ENCODE measurements at regions not wholly inside any gene's neighbourhood (a gene's known extent, or its start where the extent isn't known, plus 50 kb on each side); places are given as distances from the start of the nearest gene placed in this dataset.

- TF ChIP-seq, protein P1, sequence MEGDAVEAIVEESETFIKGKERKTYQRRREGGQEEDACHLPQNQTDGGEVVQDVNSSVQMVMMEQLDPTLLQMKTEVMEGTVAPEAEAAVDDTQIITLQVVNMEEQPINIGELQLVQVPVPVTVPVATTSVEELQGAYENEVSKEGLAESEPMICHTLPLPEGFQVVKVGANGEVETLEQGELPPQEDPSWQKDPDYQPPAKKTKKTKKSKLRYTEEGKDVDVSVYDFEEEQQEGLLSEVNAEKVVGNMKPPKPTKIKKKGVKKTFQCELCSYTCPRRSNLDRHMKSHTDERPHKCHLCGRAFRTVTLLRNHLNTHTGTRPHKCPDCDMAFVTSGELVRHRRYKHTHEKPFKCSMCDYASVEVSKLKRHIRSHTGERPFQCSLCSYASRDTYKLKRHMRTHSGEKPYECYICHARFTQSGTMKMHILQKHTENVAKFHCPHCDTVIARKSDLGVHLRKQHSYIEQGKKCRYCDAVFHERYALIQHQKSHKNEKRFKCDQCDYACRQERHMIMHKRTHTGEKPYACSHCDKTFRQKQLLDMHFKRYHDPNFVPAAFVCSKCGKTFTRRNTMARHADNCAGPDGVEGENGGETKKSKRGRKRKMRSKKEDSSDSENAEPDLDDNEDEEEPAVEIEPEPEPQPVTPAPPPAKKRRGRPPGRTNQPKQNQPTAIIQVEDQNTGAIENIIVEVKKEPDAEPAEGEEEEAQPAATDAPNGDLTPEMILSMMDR (optimal IDR thresholded peaks at IDR 0.05 in 1 of 3, IDR thresholded peaks at IDR 0.05 in 1 of 3, conservative IDR thresholded peaks at IDR 0.05 in 1 of 3; ENCODE audit: extremely low read depth in 1 of 3, insufficient read depth in 2 of 3, low read length in 3 of 3), result no peak
- no peak for TF ChIP-seq EZH2 (IDR thresholded peaks at IDR 0.05; ENCODE audit: low read length)
- peak overlapping the region; percentile 72 for H3K4me2 ChIP-seq (ENCODE audit: control insufficient read depth, extremely low read depth, insufficient read depth, low read depth, low read length)
- no peaks in the 10 kb centered on the region for H3K36me3 ChIP-seq (ENCODE audit: control insufficient read depth in 2 of 2, extremely low read depth in 1 of 2, insufficient read depth in 2 of 2, low read length in 2 of 2)
- peaks cover 1% of the 10 kb centered on the region for H3K9me3 ChIP-seq (ENCODE audit: control insufficient read depth, low read depth, low read length)
- no peaks in the 10 kb centered on the region for H3K79me2 ChIP-seq (ENCODE audit: control insufficient read depth, insufficient read depth, low read length)
- peak overlapping the region; percentile 7 for H3K27ac ChIP-seq (ENCODE audit: control insufficient read depth, insufficient read depth, low read length)
- DNase-seq (ENCODE audit: low read depth, low spot score) (no peak), FAIRE-seq (no peak)
- peak overlapping the region; percentile 43 for H3K9ac ChIP-seq (ENCODE audit: control insufficient read depth, extremely low read depth, insufficient read depth, low read length)
- H3K4me1 ChIP-seq (ENCODE audit: control insufficient read depth, extremely low read depth, insufficient read depth, low read length), result peaks cover 36% of the 10 kb centered on the region
- H4K20me1 ChIP-seq (ENCODE audit: control insufficient read depth, extremely low read depth, insufficient read depth, low read length), result no peaks in the 10 kb centered on the region
- H3K9me1 ChIP-seq (ENCODE audit: control insufficient read depth, extremely low read depth, insufficient read depth, low read length), result no peaks in the 10 kb centered on the region
- no peaks in the 10 kb centered on the region for H3K27me3 ChIP-seq (ENCODE audit: control insufficient read depth, extremely low read depth, insufficient read depth, low read length)
- peak overlapping the region in 2 of 3 experiments; percentile 6 to 17 for H3K4me3 ChIP-seq (ENCODE audit: control insufficient read depth in 2 of 3, extremely low read depth in 1 of 3, insufficient read depth in 2 of 3, low read depth in 1 of 3, low read length in 3 of 3)
- peak overlapping the region; percentile 84 for H2AFZ ChIP-seq (ENCODE audit: control insufficient read depth, low read length)
- dilution Hi-C loops (cut with MboI; ENCODE audit: extremely low pct_ligation_motif_present, low sequenced_read_pairs), result no loop called here
These were observed 253.1 kb upstream of the IRF2BP2 start for GRCh38 chr1:234862944-234863515.

DNA sequence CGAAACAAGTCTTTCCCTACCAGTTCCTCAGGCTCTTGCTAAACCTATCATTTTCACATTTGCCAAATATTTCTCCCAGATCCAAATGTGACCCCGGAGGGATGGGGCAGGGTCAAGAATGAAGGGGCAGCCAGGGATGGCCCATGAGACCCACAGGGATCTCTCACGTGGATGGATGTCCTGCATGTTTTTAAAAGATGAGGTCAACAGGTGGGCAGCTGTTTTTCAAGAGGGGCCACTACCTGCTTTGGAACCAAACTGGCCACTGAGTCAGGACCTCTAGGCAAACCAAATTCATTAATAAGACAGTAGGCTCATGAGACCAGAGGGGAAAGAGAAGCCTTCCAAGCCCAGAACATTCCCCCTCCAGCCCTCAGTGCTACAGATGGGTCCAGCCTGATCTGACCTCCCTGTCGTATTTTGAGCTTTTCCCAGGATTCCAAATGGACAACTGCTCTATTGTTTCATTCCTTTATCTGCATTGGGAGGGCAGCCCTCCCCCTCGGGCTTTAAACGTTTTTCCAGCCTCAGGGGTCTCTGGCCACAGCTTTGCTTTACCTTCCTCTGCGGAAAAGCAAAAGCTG is 252.5 kb upstream of the IRF2BP2 start:
- Histone ChIP-seq H3K4me3 (ENCODE audit: control insufficient read depth in 2 of 3, extremely low read depth in 1 of 3, insufficient read depth in 2 of 3, low read depth in 1 of 3, low read length in 3 of 3) (peak overlapping the region in 1 of 3 experiments; percentile 11), H3K4me2 (ENCODE audit: control insufficient read depth, extremely low read depth, insufficient read depth, low read depth, low read length) (peak overlapping the region; percentile 72), H3K9ac (ENCODE audit: control insufficient read depth, extremely low read depth, insufficient read depth, low read length) (peak overlapping the region; percentile 43), H3K27ac (ENCODE audit: control insufficient read depth, insufficient read depth, low read length) (peak overlapping the region; percentile 7), H3K9me3 (ENCODE audit: control insufficient read depth, low read depth, low read length) (peaks cover 1% of the 10 kb centered on the region), H2AFZ (ENCODE audit: control insufficient read depth, low read length) (peak overlapping the region; percentile 84), H3K79me2 (ENCODE audit: control insufficient read depth, insufficient read depth, low read length) (no peaks in the 10 kb centered on the region), H3K4me1 (ENCODE audit: control insufficient read depth, extremely low read depth, insufficient read depth, low read length) (peaks cover 36% of the 10 kb centered on the region), H4K20me1 (ENCODE audit: control insufficient read depth, extremely low read depth, insufficient read depth, low read length) (no peaks in the 10 kb centered on the region), H3K27me3 (ENCODE audit: control insufficient read depth, extremely low read depth, insufficient read depth, low read length) (no peaks in the 10 kb centered on the region), H3K36me3 (ENCODE audit: control insufficient read depth in 2 of 2, extremely low read depth in 1 of 2, insufficient read depth in 2 of 2, low read length in 2 of 2) (no peaks in the 10 kb centered on the region), H3K9me1 (ENCODE audit: control insufficient read depth, extremely low read depth, insufficient read depth, low read length) (no peaks in the 10 kb centered on the region)
- FAIRE-seq, result no peak
- no peak for TF ChIP-seq EZH2 (IDR thresholded peaks at IDR 0.05; ENCODE audit: low read length)
- dilution Hi-C loops (cut with MboI; ENCODE audit: extremely low pct_ligation_motif_present, low sequenced_read_pairs), result no loop called here
- DNase-seq (ENCODE audit: low read depth, low spot score), result no peak
